NB4 (cell line): ENCODE measurements at regions not wholly inside any gene's neighbourhood (a gene's known extent, or its start where the extent isn't known, plus 50 kb on each side); places are given as distances from the start of the nearest gene placed in this dataset.

Experiments used
- DNase-seq: peaks from one replicate; pipeline ENCODE4 v3.0.0; 2010; ENCODE audit warnings: low read depth
- H3K4me3 ChIP-seq: one replicate; pipeline ENCODE4 v1.5.1; 2011; ENCODE audit warnings: mild to moderate bottlenecking, low read depth, low read length, moderate library complexity
- MAX ChIP-seq: IDR thresholded peaks from 2 replicates; pipeline ENCODE4 v1.6.1; 2011; ENCODE audit warnings: low read depth, low read length
- MYC ChIP-seq: IDR thresholded peaks from 2 replicates; pipeline ENCODE4 v1.6.1; 2011; ENCODE audit warnings: low read depth, low read length
- POLR2A ChIP-seq: IDR thresholded peaks from 2 replicates; pipeline ENCODE4 v1.6.1; 2011; ENCODE audit warnings: mild to moderate bottlenecking; ENCODE audit not compliant: insufficient read length; ENCODE audit errors: extremely low read depth
- TF ChIP-seq, protein P1 (sequence below): IDR thresholded peaks from one replicate; pipeline ENCODE4 v1.5.1; 2012; ENCODE audit warnings: low read depth, low read length

GRCh38 chr17:77363821-77364361, 223.1 kb downstream of the SEC14L1 start:
- DNase-seq, result peak; percentile 71
- H3K4me3 ChIP-seq, result no peak overlapping the region
- TF ChIP-seq, protein P1, sequence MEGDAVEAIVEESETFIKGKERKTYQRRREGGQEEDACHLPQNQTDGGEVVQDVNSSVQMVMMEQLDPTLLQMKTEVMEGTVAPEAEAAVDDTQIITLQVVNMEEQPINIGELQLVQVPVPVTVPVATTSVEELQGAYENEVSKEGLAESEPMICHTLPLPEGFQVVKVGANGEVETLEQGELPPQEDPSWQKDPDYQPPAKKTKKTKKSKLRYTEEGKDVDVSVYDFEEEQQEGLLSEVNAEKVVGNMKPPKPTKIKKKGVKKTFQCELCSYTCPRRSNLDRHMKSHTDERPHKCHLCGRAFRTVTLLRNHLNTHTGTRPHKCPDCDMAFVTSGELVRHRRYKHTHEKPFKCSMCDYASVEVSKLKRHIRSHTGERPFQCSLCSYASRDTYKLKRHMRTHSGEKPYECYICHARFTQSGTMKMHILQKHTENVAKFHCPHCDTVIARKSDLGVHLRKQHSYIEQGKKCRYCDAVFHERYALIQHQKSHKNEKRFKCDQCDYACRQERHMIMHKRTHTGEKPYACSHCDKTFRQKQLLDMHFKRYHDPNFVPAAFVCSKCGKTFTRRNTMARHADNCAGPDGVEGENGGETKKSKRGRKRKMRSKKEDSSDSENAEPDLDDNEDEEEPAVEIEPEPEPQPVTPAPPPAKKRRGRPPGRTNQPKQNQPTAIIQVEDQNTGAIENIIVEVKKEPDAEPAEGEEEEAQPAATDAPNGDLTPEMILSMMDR, result no peak
- TF ChIP-seq MAX (no peak), POLR2A (no peak), MYC (no peak)

DNA sequence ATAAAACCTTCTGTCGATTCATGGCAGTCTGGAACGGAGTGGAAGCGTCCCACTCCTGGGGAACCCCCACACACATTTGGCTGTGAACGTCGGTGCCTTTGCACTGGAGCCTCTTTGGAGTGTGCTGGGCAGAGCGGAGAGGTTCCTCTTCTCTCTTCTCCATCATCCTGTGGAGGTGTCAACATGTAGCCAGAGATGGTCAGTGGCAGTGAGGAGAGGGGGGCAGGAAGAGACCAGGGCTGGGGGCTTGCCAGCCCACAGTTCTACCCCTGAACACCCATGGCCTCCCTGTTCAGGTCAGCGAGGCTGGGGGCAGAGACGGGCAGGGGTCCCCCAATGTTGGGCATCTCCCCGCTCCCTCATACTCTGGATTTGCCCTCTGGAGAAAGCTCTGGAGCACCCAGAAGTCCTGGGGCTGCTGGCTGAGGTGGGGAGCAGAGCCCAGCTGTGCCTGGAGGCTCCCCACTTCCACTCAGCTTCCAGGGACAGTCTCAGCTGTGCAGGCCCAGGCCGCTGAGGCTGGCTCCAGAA, 223.7 kb downstream of the SEC14L1 start:
- no peak for DNase-seq
- TF ChIP-seq, protein P1, result no peak
- TF ChIP-seq MAX (no peak), MYC (no peak), POLR2A (no peak)
- H3K4me3 ChIP-seq, result no peak overlapping the region

DNA sequence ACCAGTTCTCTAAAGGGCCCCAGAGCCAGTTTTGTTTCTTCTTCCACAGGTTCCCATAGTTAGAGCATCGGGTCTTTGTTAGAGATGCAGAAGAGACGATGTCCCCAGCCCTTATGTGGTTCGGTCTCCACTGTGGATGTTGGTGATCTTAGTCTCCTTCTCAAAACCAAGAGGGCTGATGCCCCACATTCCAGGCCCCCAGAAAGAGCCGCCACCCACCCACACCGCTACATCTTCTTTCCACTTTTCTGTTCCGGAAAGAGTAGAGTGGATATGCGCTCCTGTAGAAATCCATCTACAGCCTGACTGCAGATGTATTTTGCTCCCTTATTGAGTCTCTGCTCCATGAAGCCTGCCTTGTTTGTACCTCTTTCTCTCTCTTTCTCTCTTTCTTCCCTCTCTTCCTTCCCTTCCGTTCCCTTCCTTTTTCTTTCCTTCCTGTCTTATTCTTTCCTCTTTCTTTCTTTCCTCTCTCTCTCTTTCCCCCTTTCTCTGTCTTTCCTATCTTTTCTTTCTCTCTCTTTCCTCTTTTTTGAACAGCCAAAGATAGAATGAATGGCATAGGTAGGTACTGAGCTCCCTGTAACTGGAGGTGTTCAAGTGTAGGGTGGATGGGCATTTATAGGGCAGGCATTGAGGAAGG, 224.3 kb downstream of the SEC14L1 start:
- no peak for DNase-seq
- TF ChIP-seq, protein P1, result no peak
- TF ChIP-seq POLR2A (no peak), MAX (no peak), MYC (no peak)
- H3K4me3 ChIP-seq, result no peak overlapping the region

GRCh38 chr17:77365584-77366186, 224.9 kb downstream of the SEC14L1 start:
- H3K4me3 ChIP-seq, result no peak overlapping the region
- peak; percentile 86 for DNase-seq
- no peak for TF ChIP-seq POLR2A
- TF ChIP-seq, protein P1, result no peak
- no peak for TF ChIP-seq MYC
- no peak for TF ChIP-seq MAX

DNA sequence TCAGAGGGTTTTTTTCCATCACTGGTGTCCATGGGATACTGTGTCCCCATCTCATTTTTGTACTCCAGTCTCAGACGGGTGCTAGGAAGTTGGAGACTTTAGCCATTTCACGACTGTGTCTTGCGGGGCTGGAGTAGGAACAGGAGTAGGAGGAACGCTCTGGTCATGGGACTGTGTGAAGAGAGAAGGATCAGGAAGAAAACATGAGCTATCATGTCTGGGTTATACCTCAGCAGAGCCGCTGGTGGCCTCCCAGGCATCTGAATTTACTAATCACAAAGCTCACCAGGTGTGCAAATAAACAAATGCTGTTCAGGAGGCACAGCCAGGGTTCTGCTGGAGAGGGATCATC, 225.4 kb downstream of the SEC14L1 start:
- DNase-seq, result no peak
- TF ChIP-seq POLR2A, result no peak
- TF ChIP-seq MAX, result no peak
- TF ChIP-seq, protein P1, result no peak
- no peak for TF ChIP-seq MYC
- H3K4me3 ChIP-seq, result no peak overlapping the region
